ENCODE measurements at regions not wholly inside any gene's neighbourhood (a gene's known extent, or its start where the extent isn't known, plus 50 kb on each side); places are given as distances from the start of the nearest gene placed in this dataset.

DNA sequence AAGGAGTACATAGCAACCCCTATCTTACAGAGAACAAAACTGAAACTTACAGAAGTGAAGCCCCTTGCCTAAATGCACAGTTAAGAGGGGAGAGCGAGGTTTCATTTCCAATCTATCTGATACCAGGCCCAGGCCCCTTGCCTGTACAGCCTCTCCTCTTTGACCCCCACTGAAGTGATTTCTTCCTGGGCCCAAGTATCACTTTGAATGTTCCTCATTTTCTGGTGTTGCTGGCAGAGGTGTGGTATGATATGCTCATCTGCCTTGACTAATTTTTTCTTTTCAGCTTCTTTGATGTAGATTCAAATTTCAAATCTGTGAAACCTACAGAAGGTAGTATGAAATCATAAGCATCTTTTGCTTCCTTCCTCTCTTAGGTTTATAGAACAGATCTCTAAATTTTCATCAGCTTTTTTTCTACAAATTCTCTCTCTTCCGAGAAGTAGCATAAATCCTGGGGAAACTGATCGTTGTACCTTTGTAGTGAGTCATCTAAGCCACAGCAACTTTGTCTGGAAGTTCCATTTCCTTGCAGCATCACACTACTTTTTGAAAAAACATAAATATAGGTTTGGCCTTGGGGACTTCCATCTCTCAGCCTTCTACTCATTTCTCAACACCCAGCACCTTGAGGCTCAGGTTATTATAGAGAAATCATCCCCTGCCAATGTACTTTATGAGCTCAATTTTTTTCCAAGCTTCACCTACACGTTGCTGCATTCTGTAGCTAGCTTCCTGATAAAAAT is 402.4 kb upstream of the PTGER4 start:
- peak in 6 of 35 experiments; percentile 2 to 29 (median 14) for DNase-seq
- no CpG with 5 or more reads among the region's 4 CpGs for WGBS (ENCODE audit: insufficient coverage)
- H3K36me3 ChIP-seq (ENCODE audit: control insufficient read depth in 2 of 2, extremely low read depth in 1 of 2, insufficient read depth in 1 of 2, low read length in 1 of 2): no peaks in the 10 kb centered on the region
- H3K27me3 ChIP-seq (replicated peaks in 1 of 2; ENCODE audit: control insufficient read depth in 2 of 2, extremely low read depth in 1 of 2, insufficient read depth in 2 of 2, low read length in 1 of 2): no peaks in the 10 kb centered on the region
- peak overlapping the region; percentile 82 to 90 for H3K27ac Mint-ChIP-seq
- H3K27me3 Mint-ChIP-seq: no peaks in the 10 kb centered on the region
- peaks cover 0 to 3% of the 10 kb centered on the region in 2 experiments for H3K4me1 ChIP-seq (ENCODE audit: control insufficient read depth in 1 of 2, extremely low read depth in 1 of 2, insufficient read depth in 2 of 2, low read length in 2 of 2)
- no peak overlapping the region for H3K27ac ChIP-seq (ENCODE audit: low read length)
- POLR2A ChIA-PET: interaction anchor here (0.6 to 0.8 kb wide), 3 partner anchors 48 to 376 kb away, joined by 3 read pairs; no protein-coding TSS in a partner anchor
- H3K4me1 Mint-ChIP-seq: peaks cover 27 to 32% (median 29%) of the 10 kb centered on the region in 3 donors
- no peaks in the 10 kb centered on the region for H3K9me3 Mint-ChIP-seq
- peak in 2 of 4 experiments; percentile 40 to 54 for ATAC-seq (replicated peaks in 1 of 4)
- no peak overlapping the region for H3K4me3 ChIP-seq (ENCODE audit: control insufficient read depth in 1 of 2, extremely low read depth in 1 of 2, low read length in 1 of 2)
- H3K36me3 Mint-ChIP-seq: no peaks in the 10 kb centered on the region
- peak overlapping the region in 2 of 3 donors; percentile 3 to 50 for H3K4me3 Mint-ChIP-seq
- no peaks in the 10 kb centered on the region for H3K9me3 ChIP-seq
- CTCF ChIA-PET: interaction anchor here in 1 of 2 donors (0.6 kb wide), 1 partner anchor 30 kb away, joined by 4 read pairs; no protein-coding TSS in a partner anchor

DNA sequence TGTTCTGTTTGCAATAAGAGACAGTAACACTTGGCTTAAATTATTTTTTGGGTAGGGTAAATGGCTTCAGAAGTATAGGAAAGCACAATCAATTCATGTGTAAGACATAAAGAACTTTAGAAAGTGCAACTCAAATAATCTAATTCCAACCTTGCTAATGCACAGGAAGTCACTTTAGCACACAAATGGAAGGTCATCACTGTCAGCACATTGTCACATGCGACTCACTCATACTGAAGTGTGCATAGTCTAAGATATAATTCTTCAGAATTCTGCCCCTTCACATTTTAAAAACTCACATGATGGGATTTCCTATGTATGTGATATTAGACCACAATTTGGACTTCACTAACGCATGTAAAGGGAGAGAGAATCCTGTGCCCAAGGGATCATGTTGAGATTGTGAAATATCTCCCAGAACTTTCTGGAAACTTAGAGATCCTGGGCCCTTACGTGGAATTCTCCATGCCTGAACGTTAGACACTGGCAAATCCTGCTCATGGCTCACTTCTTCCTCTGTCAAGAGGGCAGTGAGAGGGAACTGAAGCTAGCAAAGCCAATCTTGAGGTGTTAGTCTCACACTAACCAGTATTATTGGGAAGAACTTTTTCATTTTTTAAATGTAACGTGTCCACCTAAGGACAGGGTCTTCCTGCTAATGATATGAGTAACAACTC is 403.2 kb upstream of the PTGER4 start:
- CTCF ChIA-PET: no interaction called here
- POLR2A ChIA-PET: interaction anchor here in 1 of 2 donors (0.6 kb wide), 1 partner anchor 47 kb away, joined by 3 read pairs; no protein-coding TSS in a partner anchor
- no peak overlapping the region for H3K27ac ChIP-seq (ENCODE audit: low read length)
- H3K36me3 ChIP-seq (ENCODE audit: control insufficient read depth in 2 of 2, extremely low read depth in 1 of 2, insufficient read depth in 1 of 2, low read length in 1 of 2): no peaks in the 10 kb centered on the region
- DNase-seq: no peak
- Mint-ChIP-seq H3K27ac (peak overlapping the region; percentile 82 to 90), H3K36me3 (no peaks in the 10 kb centered on the region), H3K4me3 (peak overlapping the region in 1 of 3 donors; percentile 50), H3K27me3 (no peaks in the 10 kb centered on the region), H3K9me3 (no peaks in the 10 kb centered on the region), H3K4me1 (peaks cover 27 to 32% (median 29%) of the 10 kb centered on the region in 3 donors)
- no peaks in the 10 kb centered on the region for H3K27me3 ChIP-seq (replicated peaks in 1 of 2; ENCODE audit: control insufficient read depth in 2 of 2, extremely low read depth in 1 of 2, insufficient read depth in 2 of 2, low read length in 1 of 2)
- no CpG with 5 or more reads among the region's 5 CpGs for WGBS (ENCODE audit: insufficient coverage)
- no peaks in the 10 kb centered on the region for H3K9me3 ChIP-seq
- no peak overlapping the region for H3K4me3 ChIP-seq (ENCODE audit: control insufficient read depth in 1 of 2, extremely low read depth in 1 of 2, low read length in 1 of 2)
- peaks cover 0 to 3% of the 10 kb centered on the region in 2 experiments for H3K4me1 ChIP-seq (ENCODE audit: control insufficient read depth in 1 of 2, extremely low read depth in 1 of 2, insufficient read depth in 2 of 2, low read length in 2 of 2)
- ATAC-seq (replicated peaks in 1 of 4): no peak

- DNase-seq: no peak
- H3K36me3 Mint-ChIP-seq: no peaks in the 10 kb centered on the region
- Histone ChIP-seq H3K9me3 (no peaks in the 10 kb centered on the region), H3K27me3 (replicated peaks in 1 of 2; ENCODE audit: control insufficient read depth in 2 of 2, extremely low read depth in 1 of 2, insufficient read depth in 2 of 2, low read length in 1 of 2) (no peaks in the 10 kb centered on the region), H3K4me1 (ENCODE audit: control insufficient read depth in 1 of 2, extremely low read depth in 1 of 2, insufficient read depth in 2 of 2, low read length in 2 of 2) (peaks cover 0 to 3% of the 10 kb centered on the region in 2 experiments), H3K4me3 (ENCODE audit: control insufficient read depth in 1 of 2, extremely low read depth in 1 of 2, low read length in 1 of 2) (no peak overlapping the region), H3K27ac (ENCODE audit: low read length) (no peak overlapping the region), H3K36me3 (ENCODE audit: control insufficient read depth in 2 of 2, extremely low read depth in 1 of 2, insufficient read depth in 1 of 2, low read length in 1 of 2) (no peaks in the 10 kb centered on the region)
- no peak overlapping the region for H3K4me3 Mint-ChIP-seq
- H3K27ac Mint-ChIP-seq: no peak overlapping the region
- ChIA-PET CTCF (no interaction called here), POLR2A (no interaction called here)
- H3K9me3 Mint-ChIP-seq: no peaks in the 10 kb centered on the region
- peaks cover 27 to 34% (median 30%) of the 10 kb centered on the region in 3 donors for H3K4me1 Mint-ChIP-seq
- no peak for ATAC-seq (replicated peaks in 1 of 4)
- H3K27me3 Mint-ChIP-seq: no peaks in the 10 kb centered on the region
- WGBS (ENCODE audit: insufficient coverage): 100% methylated on average over 1 of the region's 1 CpG
These were observed 405.1 kb upstream of the PTGER4 start for GRCh38 chr5:40274568-40274967.

- Mint-ChIP-seq H3K9me3 (no peaks in the 10 kb centered on the region), H3K4me3 (no peak overlapping the region), H3K36me3 (no peaks in the 10 kb centered on the region), H3K4me1 (peaks cover 27 to 34% (median 30%) of the 10 kb centered on the region in 3 donors), H3K27ac (no peak overlapping the region), H3K27me3 (no peaks in the 10 kb centered on the region)
- DNase-seq (no peak), ATAC-seq (replicated peaks in 1 of 4) (no peak)
- no peaks in the 10 kb centered on the region for H3K27me3 ChIP-seq (replicated peaks in 1 of 2; ENCODE audit: control insufficient read depth in 2 of 2, extremely low read depth in 1 of 2, insufficient read depth in 2 of 2, low read length in 1 of 2)
- H3K27ac ChIP-seq (ENCODE audit: low read length): no peak overlapping the region
- no peaks in the 10 kb centered on the region for H3K9me3 ChIP-seq
- H3K36me3 ChIP-seq (ENCODE audit: control insufficient read depth in 2 of 2, extremely low read depth in 1 of 2, insufficient read depth in 1 of 2, low read length in 1 of 2): no peaks in the 10 kb centered on the region
- peaks cover 0 to 3% of the 10 kb centered on the region in 2 experiments for H3K4me1 ChIP-seq (ENCODE audit: control insufficient read depth in 1 of 2, extremely low read depth in 1 of 2, insufficient read depth in 2 of 2, low read length in 2 of 2)
- no CpG with 5 or more reads among the region's 1 CpG for WGBS (ENCODE audit: insufficient coverage)
- no peak overlapping the region for H3K4me3 ChIP-seq (ENCODE audit: control insufficient read depth in 1 of 2, extremely low read depth in 1 of 2, low read length in 1 of 2)
- ChIA-PET POLR2A (no interaction called here), CTCF (no interaction called here)
These were observed 405.8 kb upstream of the PTGER4 start for GRCh38 chr5:40273936-40274335.

DNA sequence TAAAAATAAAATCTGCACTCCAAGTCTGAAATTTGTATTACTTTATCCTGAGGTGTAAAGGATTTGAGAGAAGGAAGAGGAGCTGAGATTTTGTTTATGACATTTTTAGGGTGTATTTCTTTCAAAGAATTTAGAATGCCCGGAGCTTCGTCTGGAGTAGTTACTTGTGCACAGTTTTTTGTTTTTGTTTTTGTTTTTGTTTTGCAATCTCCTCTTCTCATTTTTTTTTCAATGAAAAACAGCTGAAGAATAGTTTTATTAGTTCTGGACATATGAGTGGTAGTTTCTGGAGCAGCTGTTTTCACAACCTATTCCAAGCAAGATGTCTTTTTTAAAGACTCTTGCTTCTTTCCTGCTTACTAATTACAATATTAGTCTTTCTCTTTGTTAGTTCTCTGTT is 408.2 kb upstream of the PTGER4 start:
- CTCF ChIA-PET: no interaction called here
- no peak overlapping the region for H3K4me3 ChIP-seq (ENCODE audit: control insufficient read depth in 1 of 2, extremely low read depth in 1 of 2, low read length in 1 of 2)
- ATAC-seq (replicated peaks in 1 of 4) (no peak), DNase-seq (no peak)
- POLR2A ChIA-PET: interaction anchor here in 1 of 2 donors (0.6 kb wide), 1 partner anchor 307 kb away, joined by 3 read pairs; no protein-coding TSS in a partner anchor
- H3K36me3 ChIP-seq (ENCODE audit: control insufficient read depth in 2 of 2, extremely low read depth in 1 of 2, insufficient read depth in 1 of 2, low read length in 1 of 2): no peaks in the 10 kb centered on the region
- Mint-ChIP-seq H3K9me3 (no peaks in the 10 kb centered on the region), H3K27me3 (no peaks in the 10 kb centered on the region), H3K4me3 (no peak overlapping the region), H3K27ac (no peak overlapping the region), H3K4me1 (peaks cover 10 to 15% (median 13%) of the 10 kb centered on the region in 3 donors), H3K36me3 (no peaks in the 10 kb centered on the region)
- H3K9me3 ChIP-seq: no peaks in the 10 kb centered on the region
- H3K27me3 ChIP-seq (replicated peaks in 1 of 2; ENCODE audit: control insufficient read depth in 2 of 2, extremely low read depth in 1 of 2, insufficient read depth in 2 of 2, low read length in 1 of 2): no peaks in the 10 kb centered on the region
- WGBS (ENCODE audit: insufficient coverage): no CpG with 5 or more reads among the region's 2 CpGs
- no peak overlapping the region for H3K27ac ChIP-seq (ENCODE audit: low read length)
- no peaks in the 10 kb centered on the region for H3K4me1 ChIP-seq (ENCODE audit: control insufficient read depth in 1 of 2, extremely low read depth in 1 of 2, insufficient read depth in 2 of 2, low read length in 2 of 2)

- H3K4me3 ChIP-seq (ENCODE audit: control insufficient read depth in 1 of 2, extremely low read depth in 1 of 2, low read length in 1 of 2): no peak overlapping the region
- H3K4me1 Mint-ChIP-seq: peaks cover under 1 to 4% (median 2%) of the 10 kb centered on the region in 3 donors
- no peaks in the 10 kb centered on the region for H3K4me1 ChIP-seq (ENCODE audit: control insufficient read depth in 1 of 2, extremely low read depth in 1 of 2, insufficient read depth in 2 of 2, low read length in 2 of 2)
- no peak overlapping the region for H3K27ac Mint-ChIP-seq
- no peak for ATAC-seq (replicated peaks in 1 of 4)
- H3K9me3 ChIP-seq: no peaks in the 10 kb centered on the region
- CTCF ChIA-PET: interaction anchor here in 1 of 2 donors (0.7 kb wide), 1 partner anchor 636 kb away, joined by 5 read pairs; no protein-coding TSS in a partner anchor
- POLR2A ChIA-PET: interaction anchor here (0.6 kb wide), 2 partner anchors 24 to 252 kb away, joined by 5 to 6 read pairs; no protein-coding TSS in a partner anchor
- WGBS (ENCODE audit: insufficient coverage): no CpG with 5 or more reads among the region's 2 CpGs
- H3K27me3 ChIP-seq (replicated peaks in 1 of 2; ENCODE audit: control insufficient read depth in 2 of 2, extremely low read depth in 1 of 2, insufficient read depth in 2 of 2, low read length in 1 of 2): no peaks in the 10 kb centered on the region
- H3K4me3 Mint-ChIP-seq: no peak overlapping the region
- H3K27ac ChIP-seq (ENCODE audit: low read length): no peak overlapping the region
- DNase-seq: no peak
- no peaks in the 10 kb centered on the region for H3K36me3 ChIP-seq (ENCODE audit: control insufficient read depth in 2 of 2, extremely low read depth in 1 of 2, insufficient read depth in 1 of 2, low read length in 1 of 2)
- H3K9me3 Mint-ChIP-seq: no peaks in the 10 kb centered on the region
- no peaks in the 10 kb centered on the region for H3K36me3 Mint-ChIP-seq
- H3K27me3 Mint-ChIP-seq: no peaks in the 10 kb centered on the region
These were observed 409.4 kb upstream of the PTGER4 start for GRCh38 chr5:40270274-40270845.

Measured in T-cell (primary cell).